Left ventricle myocardium inferior (tissue), 1 donor: ENCODE measurements at regions not wholly inside any gene's neighbourhood (a gene's known extent, or its start where the extent isn't known, plus 50 kb on each side); places are given as distances from the start of the nearest gene placed in this dataset.

Experiments used
- DNase-seq: peaks from one replicate; pipeline ENCODE4 v3.0.0-alpha.2; 2020
- H3K27ac ChIP-seq: fragments of 200-600 bp; replicated peaks from 2 replicates; pipeline ENCODE4 v1.8.0; 2021
- H3K27me3 ChIP-seq: fragments of 200-600 bp; 2 replicates; pipeline ENCODE4 v1.8.0; 2021; ENCODE audit warnings: low read depth
- H3K36me3 ChIP-seq: fragments of 200-600 bp; 2 replicates; pipeline ENCODE4 v1.8.0; 2021
- H3K4me1 ChIP-seq: fragments of 200-600 bp; 2 replicates; pipeline ENCODE4 v1.8.0; 2021
- H3K4me3 ChIP-seq: fragments of 200-600 bp; 2 replicates; pipeline ENCODE4 v1.8.0; 2021; ENCODE audit warnings: mild to moderate bottlenecking, moderate library complexity
- H3K9me3 ChIP-seq: fragments of 200-600 bp; replicated peaks from 2 replicates; pipeline ENCODE4 v1.8.0; 2021
- CTCF ChIP-seq: fragments of 200-600 bp; IDR thresholded peaks from 2 replicates; pipeline ENCODE4 v1.8.0; 2021; ENCODE audit warnings: antibody characterized with exemption, mild to moderate bottlenecking, borderline replicate concordance
- intact Hi-C: fragments of 100-400 bp; cut with micrococcal nuclease; formaldehyde crosslinking; loops from one replicate; pipeline ENCODE4 v1.11.0; 2022
- donor health status: DM: no; HTN: yes; CAD: no; lungs with severe emphysema.

DNA sequence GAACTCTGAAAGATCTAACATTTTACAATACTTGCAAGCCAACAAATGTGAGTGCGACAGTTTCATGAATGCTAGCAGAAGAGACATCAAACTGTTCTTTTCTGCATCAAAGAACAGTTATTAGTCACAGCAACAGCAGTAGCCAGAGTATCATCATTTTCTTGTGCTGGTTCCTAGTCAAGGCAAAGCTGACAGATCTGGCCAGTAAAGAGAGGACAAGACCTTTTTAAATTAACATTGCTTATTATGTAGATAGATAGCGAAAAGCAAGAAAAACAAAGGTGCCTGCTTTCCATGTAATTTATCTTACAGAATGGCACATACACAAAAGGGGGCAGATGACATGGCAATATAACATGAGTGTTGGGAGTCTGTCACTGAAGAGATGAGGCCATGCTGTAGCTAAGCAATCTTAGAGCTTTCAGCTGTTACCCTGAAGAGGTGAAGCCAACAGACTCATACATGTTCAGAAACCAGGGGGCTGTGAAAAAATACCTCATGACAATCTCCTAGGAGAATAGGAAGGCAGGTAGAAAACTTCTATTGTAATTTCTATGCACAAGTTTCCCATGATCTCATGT lies 626.6 kb upstream of the TYRP1 start:
- H3K36me3 ChIP-seq: no peaks in the 10 kb centered on the region
- H3K4me3 ChIP-seq: no peak overlapping the region
- DNase-seq: no peak
- intact Hi-C loops: no loop called here
- TF ChIP-seq CTCF: no peak
- no peaks in the 10 kb centered on the region for H3K27me3 ChIP-seq
- no peak overlapping the region for H3K27ac ChIP-seq
- no peaks in the 10 kb centered on the region for H3K4me1 ChIP-seq
- no peaks in the 10 kb centered on the region for H3K9me3 ChIP-seq

GRCh38 chr9:12069366-12069765 lies 623.8 kb upstream of the TYRP1 start:
- no peak for DNase-seq
- Histone ChIP-seq H3K36me3 (no peaks in the 10 kb centered on the region), H3K4me1 (no peaks in the 10 kb centered on the region), H3K27me3 (no peaks in the 10 kb centered on the region), H3K9me3 (no peaks in the 10 kb centered on the region), H3K27ac (no peak overlapping the region), H3K4me3 (no peak overlapping the region)
- intact Hi-C loops: no loop called here
- no peak for TF ChIP-seq CTCF

GRCh38 chr9:12085399-12085798 lies 607.8 kb upstream of the TYRP1 start:
- H3K36me3 ChIP-seq: no peaks in the 10 kb centered on the region
- no peak for DNase-seq
- H3K4me1 ChIP-seq: no peaks in the 10 kb centered on the region
- no peak overlapping the region for H3K27ac ChIP-seq
- H3K4me3 ChIP-seq: no peak overlapping the region
- intact Hi-C loops: no loop called here
- no peak for TF ChIP-seq CTCF
- no peaks in the 10 kb centered on the region for H3K27me3 ChIP-seq
- peaks cover 31% of the 10 kb centered on the region for H3K9me3 ChIP-seq

- intact Hi-C loops: no loop called here
- Histone ChIP-seq H3K27me3 (no peaks in the 10 kb centered on the region), H3K36me3 (no peaks in the 10 kb centered on the region), H3K27ac (no peak overlapping the region), H3K4me3 (no peak overlapping the region), H3K4me1 (no peaks in the 10 kb centered on the region), H3K9me3 (peaks cover 11% of the 10 kb centered on the region)
- no peak for TF ChIP-seq CTCF
- DNase-seq: no peak
Observed at GRCh38 chr9:12091865-12092527, 601.2 kb upstream of the TYRP1 start.

GRCh38 chr9:12094046-12094445 lies 599.1 kb upstream of the TYRP1 start:
- H3K4me1 ChIP-seq: no peaks in the 10 kb centered on the region
- no peak for TF ChIP-seq CTCF
- H3K36me3 ChIP-seq: no peaks in the 10 kb centered on the region
- intact Hi-C loops: no loop called here
- no peaks in the 10 kb centered on the region for H3K27me3 ChIP-seq
- H3K4me3 ChIP-seq: no peak overlapping the region
- DNase-seq: no peak
- no peaks in the 10 kb centered on the region for H3K9me3 ChIP-seq
- no peak overlapping the region for H3K27ac ChIP-seq
